Heart left ventricle (tissue), 16 donors: ENCODE measurements at regions not wholly inside any gene's neighbourhood (a gene's known extent, or its start where the extent isn't known, plus 50 kb on each side); places are given as distances from the start of the nearest gene placed in this dataset.
A peak's percentile ranks its signal among the peaks of the same experiment; 100 is the strongest.

Source experiments
- ATAC-seq, 4 donors: fragments of 200-7000 bp; cut with Tn5 transposase; one replicate each; pipeline ENCODE4 v1.9.1; 2020 to 2022; ENCODE audit warnings: moderate library complexity in 4 of 4, mild to moderate bottlenecking in 3 of 4, moderate number of reproducible peaks in 1 of 4
- DNase-seq, 5 donors: peaks; one replicate each; pipeline ENCODE4 v3.0.0-alpha.2; 2020
- H3K27ac ChIP-seq, 12 donors: fragments of 200-600 bp; sonication (generic) in 4 of 12; one replicate each; pipeline versions ENCODE4 v1.5.0 to v1.8.0; 2016 to 2022; ENCODE audit warnings: mild to moderate bottlenecking in 2 of 12
- H3K27me3 ChIP-seq, 9 donors: fragments of 200-600 bp; sonication (generic) in 2 of 9; one replicate each; pipeline versions ENCODE4 v1.5.1 to v1.8.0; 2016 to 2022; ENCODE audit warnings: mild to moderate bottlenecking in 3 of 9
- H3K36me3 ChIP-seq, 9 donors: fragments of 200-600 bp; sonication (generic) in 2 of 9; one replicate each; pipeline versions ENCODE4 v1.5.0 to v1.8.0; 2018 to 2022; ENCODE audit warnings: mild to moderate bottlenecking in 2 of 9
- H3K4me1 ChIP-seq, 12 donors: fragments of 200-600 bp; sonication (generic) in 4 of 12; one replicate each; pipeline versions ENCODE4 v1.5.0 to v1.8.0; 2016 to 2022; ENCODE audit warnings: mild to moderate bottlenecking in 3 of 12
- H3K4me3 ChIP-seq, 12 donors: fragments of 200-600 bp; sonication (generic) in 4 of 12; one replicate each; pipeline versions ENCODE4 v1.5.0 to v1.8.0; 2017 to 2022; ENCODE audit warnings: mild to moderate bottlenecking in 9 of 12, moderate library complexity in 4 of 12
- H3K9me3 ChIP-seq, 12 donors: fragments of 200-600 bp; sonication (generic) in 4 of 12; one replicate each; pipeline versions ENCODE4 v1.5.0 to v1.8.0; 2016 to 2022; ENCODE audit warnings: mild to moderate bottlenecking in 1 of 12
- POLR2A ChIP-seq, 2 donors: fragments of 450-650 bp; IDR thresholded peaks; one replicate each; pipeline ENCODE4 v1.6.1; 2017; ENCODE audit warnings: antibody characterized with exemption in 2 of 2, mild to moderate bottlenecking in 2 of 2, moderate library complexity in 2 of 2
- WGBS, 4 donors: extraction: QIAGEN DNeasy Blood & Tissue Kit in 2 of 4; methylation state at CpG; one replicate each; pipeline versions ENCODE4 v1.1.5 to v1.1.7; 2013 to 2018; 5-methylcytosine and 5-hydroxymethylcytosine counted together
- intact Hi-C, 10 donors: fragments of 100-400 bp; cut with DNase I; formaldehyde crosslinking; loops; one replicate each; pipeline versions ENCODE4 v1.11.1 to v1.14.2; 2022
- TF ChIP-seq, protein P1 (sequence below), 12 donors: fragments of 200-600 bp; sonication (generic) in 4 of 12; IDR thresholded peaks; one replicate each; pipeline versions ENCODE4 v1.5.0 to v1.8.0; 2018 to 2022; ENCODE audit warnings: antibody characterized with exemption in 12 of 12, mild to moderate bottlenecking in 5 of 12
- donor health status: ischemic (EF 13 %, LVEDD 7.1; RV severe dilation, severe dysfunction).
- donor health status: healthy with polysubstance abuse.
- donor health status: DM: no; HTN: yes; CAD: no.
- donor health status: DM: no; HTN: no; CAD: no.
- donor health status: ischemic (EF 25% LVEDD 6.9; RV normal size, moderate dysfunction).
- donor health status: ischemic (EF 25% LVEDD 5.7; RV mildly dilated, moderate dysfunction).
- donor health status: healthy.
- donor health status: DM: yes; HTN: yes; CAD: no.
- donor health status: ischemic (EF 35%, LVEDD 5.7; RV mildly dilated, moderate dysfunction).
- donor health status: nonischemic (EF 11% LVEDD 7.7; RV severe dilation, severe dysfunction).
- donor health status: DM: yes; HTN: yes; CAD: no.
- donor health status: PGD.
- donor health status: ischemic (EF 29% LVEDD 5.4; RV normal size, mild dysfunction).
- donor health status: nonischemic (EF 23%, LVEDD 6.1; RV moderate dilation, normal function).

DNA sequence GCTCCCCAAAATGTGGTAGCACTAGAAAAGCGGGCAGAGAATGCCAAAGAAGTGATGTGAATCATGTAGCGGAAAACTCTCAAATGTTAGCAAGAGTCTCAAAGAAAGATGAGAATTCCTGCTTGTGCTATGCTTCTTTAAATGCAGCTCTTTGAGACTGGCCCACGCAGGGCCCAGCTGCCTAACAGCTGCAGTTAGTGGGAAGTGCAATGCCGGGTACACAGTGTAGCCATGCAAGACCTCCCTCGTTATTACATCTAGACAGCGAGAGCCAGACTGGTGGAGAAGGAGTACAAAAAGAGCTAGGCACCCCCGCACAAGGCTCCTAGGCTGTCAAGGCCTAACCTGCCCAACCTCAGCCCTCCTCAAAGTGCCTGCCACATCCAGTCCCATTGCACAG, 201.7 kb upstream of the PRDM1 start:
- no peak overlapping the region for H3K4me3 ChIP-seq
- WGBS, 4 donors: 85 to 92% (median 88%) methylated on average over 7 of the region's 7 CpGs
- no peaks in the 10 kb centered on the region for H3K27me3 ChIP-seq
- H3K4me1 ChIP-seq: peaks cover 0 to 72% (median 0%) of the 10 kb centered on the region in 12 donors
- no peaks in the 10 kb centered on the region for H3K36me3 ChIP-seq
- H3K27ac ChIP-seq: peak overlapping the region in 1 of 12 donors; percentile 80
- intact Hi-C loops: no loop called here
- ATAC-seq (peak; percentile 52 to 62 (median 54)), DNase-seq (peak in 1 of 5 donors; percentile 33)
- peaks cover 0 to under 1% (median 0%) of the 10 kb centered on the region in 12 donors for H3K9me3 ChIP-seq
- no peak for TF ChIP-seq POLR2A (IDR thresholded peaks at IDR 0.05)
- TF ChIP-seq, protein P1, sequence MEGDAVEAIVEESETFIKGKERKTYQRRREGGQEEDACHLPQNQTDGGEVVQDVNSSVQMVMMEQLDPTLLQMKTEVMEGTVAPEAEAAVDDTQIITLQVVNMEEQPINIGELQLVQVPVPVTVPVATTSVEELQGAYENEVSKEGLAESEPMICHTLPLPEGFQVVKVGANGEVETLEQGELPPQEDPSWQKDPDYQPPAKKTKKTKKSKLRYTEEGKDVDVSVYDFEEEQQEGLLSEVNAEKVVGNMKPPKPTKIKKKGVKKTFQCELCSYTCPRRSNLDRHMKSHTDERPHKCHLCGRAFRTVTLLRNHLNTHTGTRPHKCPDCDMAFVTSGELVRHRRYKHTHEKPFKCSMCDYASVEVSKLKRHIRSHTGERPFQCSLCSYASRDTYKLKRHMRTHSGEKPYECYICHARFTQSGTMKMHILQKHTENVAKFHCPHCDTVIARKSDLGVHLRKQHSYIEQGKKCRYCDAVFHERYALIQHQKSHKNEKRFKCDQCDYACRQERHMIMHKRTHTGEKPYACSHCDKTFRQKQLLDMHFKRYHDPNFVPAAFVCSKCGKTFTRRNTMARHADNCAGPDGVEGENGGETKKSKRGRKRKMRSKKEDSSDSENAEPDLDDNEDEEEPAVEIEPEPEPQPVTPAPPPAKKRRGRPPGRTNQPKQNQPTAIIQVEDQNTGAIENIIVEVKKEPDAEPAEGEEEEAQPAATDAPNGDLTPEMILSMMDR (IDR thresholded peaks at IDR 0.05): no peak

DNA sequence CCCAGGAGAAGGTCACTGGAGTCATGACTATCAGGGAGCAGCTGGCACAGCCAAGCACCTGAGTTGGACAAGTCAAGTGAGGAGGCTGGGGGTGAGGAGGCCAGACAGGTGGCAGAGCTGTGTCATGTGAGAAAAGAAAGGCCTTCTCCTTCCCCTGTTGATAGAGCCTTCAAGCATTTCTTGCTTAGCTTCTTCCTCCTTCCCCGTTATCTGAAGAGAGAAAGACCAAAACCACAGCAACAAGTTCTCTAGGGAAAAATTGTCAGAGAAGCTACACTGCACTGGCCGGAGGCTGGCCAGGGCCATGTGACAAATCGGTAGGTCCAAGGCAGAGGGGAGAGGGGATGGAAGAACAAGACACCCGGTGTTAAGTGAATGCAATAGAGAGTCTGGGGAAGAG, 202.1 kb upstream of the PRDM1 start:
- Histone ChIP-seq H3K27ac (peak overlapping the region in 3 of 12 donors; percentile 3 to 80 (median 14)), H3K9me3 (no peaks in the 10 kb centered on the region), H3K4me3 (no peak overlapping the region), H3K36me3 (no peaks in the 10 kb centered on the region), H3K27me3 (no peaks in the 10 kb centered on the region), H3K4me1 (peaks cover 0 to 75% (median 0%) of the 10 kb centered on the region in 12 donors)
- no peak for DNase-seq
- intact Hi-C loops: no loop called here
- TF ChIP-seq POLR2A (IDR thresholded peaks at IDR 0.05): no peak
- TF ChIP-seq, protein P1 (IDR thresholded peaks at IDR 0.05): no peak
- peak in 1 of 4 donors; percentile 15 for ATAC-seq
- WGBS, 4 donors: 69 to 79% (median 75%) methylated on average over 4 of the region's 4 CpGs

DNA sequence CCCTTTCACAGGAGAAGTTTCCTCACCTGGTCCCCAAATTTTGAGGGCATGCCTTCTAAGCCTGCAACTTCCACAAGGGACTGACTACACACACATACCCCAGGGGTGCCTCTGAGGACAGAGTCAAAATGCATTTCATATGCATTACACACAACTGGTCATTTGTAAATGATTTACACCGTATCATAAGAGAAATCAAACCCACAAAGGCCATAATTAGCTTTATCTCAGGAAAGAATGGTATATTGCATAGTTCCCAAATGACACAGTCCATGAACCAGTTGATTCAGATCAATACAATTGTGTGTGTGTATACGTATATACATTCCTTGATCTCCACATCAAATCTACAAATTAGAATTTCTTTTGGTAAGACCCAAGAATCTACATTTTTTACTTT, 203.3 kb upstream of the PRDM1 start:
- DNase-seq: no peak
- TF ChIP-seq, protein P1 (IDR thresholded peaks at IDR 0.05): no peak
- TF ChIP-seq POLR2A (IDR thresholded peaks at IDR 0.05): no peak
- Histone ChIP-seq H3K27ac (no peak overlapping the region), H3K4me1 (peaks cover 0 to 75% (median 0%) of the 10 kb centered on the region in 12 donors), H3K4me3 (no peak overlapping the region), H3K9me3 (no peaks in the 10 kb centered on the region), H3K27me3 (no peaks in the 10 kb centered on the region), H3K36me3 (no peaks in the 10 kb centered on the region)
- no peak for ATAC-seq
- 94 to 96% (median 95%) methylated on average over 2 of the region's 2 CpGs for WGBS, 4 donors
- intact Hi-C loops: no loop called here

DNA sequence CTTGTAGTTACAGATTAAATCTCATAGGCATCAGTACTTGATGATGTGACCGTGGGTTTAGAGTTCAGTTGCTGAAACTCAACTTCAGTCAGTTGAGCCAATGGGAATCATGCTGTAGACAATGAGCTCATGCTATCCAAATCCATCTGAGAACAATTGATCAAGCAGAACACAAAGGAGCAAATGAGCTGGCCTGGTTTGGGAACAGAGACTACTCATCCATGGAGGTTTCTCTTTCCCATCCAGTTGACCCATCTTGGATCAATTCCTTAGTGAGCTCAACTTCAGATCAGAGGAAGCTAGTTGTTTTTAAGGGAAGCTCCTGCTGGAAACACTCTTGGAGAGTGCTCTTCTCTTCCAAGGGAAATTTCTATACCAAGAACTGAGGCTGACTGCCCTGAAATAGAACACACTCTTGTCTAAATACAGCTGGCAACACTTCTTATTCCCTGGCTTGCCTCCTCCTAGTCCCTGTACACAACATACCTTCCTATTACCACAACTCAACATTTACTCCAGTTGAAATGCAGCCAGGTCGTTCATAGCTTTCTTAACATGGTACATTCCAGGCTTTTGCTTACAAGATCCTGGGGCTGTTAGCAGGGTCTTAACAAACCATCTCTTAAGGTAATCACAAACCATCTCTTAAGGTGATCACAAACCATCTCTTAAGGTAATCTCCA, 203.9 kb upstream of the PRDM1 start:
- Histone ChIP-seq H3K4me1 (peaks cover 0 to 73% (median 0%) of the 10 kb centered on the region in 12 donors), H3K27me3 (no peaks in the 10 kb centered on the region), H3K27ac (no peak overlapping the region), H3K4me3 (no peak overlapping the region), H3K36me3 (no peaks in the 10 kb centered on the region), H3K9me3 (no peaks in the 10 kb centered on the region)
- WGBS, 4 donors: 79 to 88% (median 88%) methylated on average over 2 of the region's 2 CpGs
- ATAC-seq (no peak), DNase-seq (no peak)
- no peak for TF ChIP-seq POLR2A (IDR thresholded peaks at IDR 0.05)
- TF ChIP-seq, protein P1 (IDR thresholded peaks at IDR 0.05): no peak
- intact Hi-C loops: no loop called here
